BE2C (cell line): ENCODE measurements at regions not wholly inside any gene's neighbourhood (a gene's known extent, or its start where the extent isn't known, plus 50 kb on each side); places are given as distances from the start of the nearest gene placed in this dataset.

ENCODE experiments used
- DNase-seq: peaks from one replicate; pipeline ENCODE4 v3.0.0-alpha.2; 2020
- H3K27me3 ChIP-seq: fragments of 250-450 bp; sonication (Bioruptor Pico); 2 replicates; pipeline ENCODE4 v1.5.1; 2020; ENCODE audit warnings: mild to moderate bottlenecking
- H3K36me3 ChIP-seq: fragments of 250-450 bp; sonication (Bioruptor Pico); 2 replicates; pipeline ENCODE4 v1.5.1; 2020; ENCODE audit warnings: mild to moderate bottlenecking
- H3K4me1 ChIP-seq: fragments of 250-450 bp; sonication (Bioruptor Pico); 2 replicates; pipeline ENCODE4 v1.5.1; 2020
- H3K4me3 ChIP-seq: 2 replicates; pipeline ENCODE4 v1.5.1; 2011; ENCODE audit warnings: low read depth, low read length
- H3K9me3 ChIP-seq: fragments of 250-450 bp; sonication (Bioruptor Pico); 2 replicates; pipeline ENCODE4 v1.5.1; 2020
- CTCF ChIP-seq: IDR thresholded peaks from 2 replicates; pipeline ENCODE4 v1.5.1; 2012; ENCODE audit warnings: mild to moderate bottlenecking, low read depth, low read length

GRCh38 chr20:57835074-57835452, 125.2 kb upstream of the PMEPA1 start:
- no peak for DNase-seq
- H3K36me3 ChIP-seq = no peaks in the 10 kb centered on the region
- H3K27me3 ChIP-seq = no peaks in the 10 kb centered on the region
- H3K9me3 ChIP-seq = no peaks in the 10 kb centered on the region
- peaks cover 16% of the 10 kb centered on the region for H3K4me1 ChIP-seq
- no peak overlapping the region for H3K4me3 ChIP-seq
- no peak for TF ChIP-seq CTCF

GRCh38 chr20:57834306-57835073, 124.7 kb upstream of the PMEPA1 start:
- Histone ChIP-seq H3K4me1 (peaks cover 13% of the 10 kb centered on the region), H3K36me3 (no peaks in the 10 kb centered on the region), H3K4me3 (no peak overlapping the region), H3K9me3 (no peaks in the 10 kb centered on the region), H3K27me3 (no peaks in the 10 kb centered on the region)
- no peak for TF ChIP-seq CTCF
- DNase-seq = no peak

GRCh38 chr20:57831993-57832585, 122.3 kb upstream of the PMEPA1 start:
- no peaks in the 10 kb centered on the region for H3K27me3 ChIP-seq
- no peak for DNase-seq
- no peaks in the 10 kb centered on the region for H3K36me3 ChIP-seq
- no peak overlapping the region for H3K4me3 ChIP-seq
- no peak for TF ChIP-seq CTCF
- no peaks in the 10 kb centered on the region for H3K9me3 ChIP-seq
- H3K4me1 ChIP-seq = no peaks in the 10 kb centered on the region

GRCh38 chr20:57831326-57831992, 121.6 kb upstream of the PMEPA1 start:
- Histone ChIP-seq H3K36me3 (no peaks in the 10 kb centered on the region), H3K9me3 (no peaks in the 10 kb centered on the region), H3K4me3 (no peak overlapping the region), H3K27me3 (no peaks in the 10 kb centered on the region), H3K4me1 (no peaks in the 10 kb centered on the region)
- TF ChIP-seq CTCF = no peak
- no peak for DNase-seq

GRCh38 chr20:57830515-57830895, 120.7 kb upstream of the PMEPA1 start:
- Histone ChIP-seq H3K4me1 (no peaks in the 10 kb centered on the region), H3K4me3 (no peak overlapping the region), H3K9me3 (no peaks in the 10 kb centered on the region), H3K36me3 (no peaks in the 10 kb centered on the region), H3K27me3 (no peaks in the 10 kb centered on the region)
- no peak for TF ChIP-seq CTCF
- DNase-seq = no peak
